Mucosa of rectum (tissue), 2 donors: ENCODE measurements at regions not wholly inside any gene's neighbourhood (a gene's known extent, or its start where the extent isn't known, plus 50 kb on each side); places are given as distances from the start of the nearest gene placed in this dataset.

Experiments
- H3K27ac ChIP-seq, 2 donors: one replicate each; pipeline ENCODE4 v1.7.0; 2013; ENCODE audit warnings: inconsistent platforms in 2 of 2, low read depth in 2 of 2, low read length in 2 of 2
- H3K27me3 ChIP-seq, 2 donors: one replicate each; pipeline ENCODE4 v1.7.0; 2013; ENCODE audit warnings: low read length in 2 of 2; ENCODE audit not compliant: control insufficient read depth in 2 of 2, insufficient read depth in 2 of 2
- H3K36me3 ChIP-seq, 2 donors: one replicate each; pipeline ENCODE4 v1.7.0; 2013; ENCODE audit warnings: low read length in 2 of 2; ENCODE audit not compliant: control insufficient read depth in 2 of 2, insufficient read depth in 2 of 2
- H3K4me1 ChIP-seq, 2 donors: one replicate each; pipeline ENCODE4 v1.7.0; 2013; ENCODE audit warnings: low read length in 2 of 2, mild to moderate bottlenecking in 1 of 2; ENCODE audit not compliant: control insufficient read depth in 2 of 2, insufficient read depth in 2 of 2
- H3K4me3 ChIP-seq, 2 donors: one replicate each; pipeline ENCODE4 v1.7.0; 2013; ENCODE audit warnings: low read length in 2 of 2
- H3K9ac ChIP-seq, 2 donors: one replicate each; pipeline ENCODE4 v1.7.0; 2013; ENCODE audit warnings: low read length in 2 of 2, low read depth in 1 of 2, mild to moderate bottlenecking in 1 of 2
- H3K9me3 ChIP-seq, 2 donors: one replicate each; pipeline ENCODE4 v1.7.0; 2013; ENCODE audit warnings: low read length in 2 of 2; ENCODE audit not compliant: control insufficient read depth in 2 of 2
- donor health status: healthy.
- donor health status: Normal muscosa, but diverticular disease.

DNA sequence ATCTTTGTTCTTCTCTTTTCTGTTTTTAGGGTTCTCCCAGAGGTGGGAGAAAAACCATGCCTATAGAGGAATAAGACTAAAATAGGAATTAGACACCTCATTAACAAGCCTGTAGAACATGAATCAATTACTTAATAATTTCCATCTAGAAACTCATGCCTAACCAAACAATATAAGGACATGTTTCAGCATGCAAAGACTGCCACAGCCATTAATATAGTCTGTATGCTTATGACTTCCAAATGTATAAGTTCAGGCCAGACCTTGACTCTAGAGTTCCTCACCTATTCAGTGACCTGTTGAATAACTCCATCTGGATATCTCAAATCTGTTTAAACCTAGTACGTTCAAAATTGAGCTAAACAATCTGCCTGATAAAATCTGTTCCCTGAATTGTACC, 304.6 kb downstream of the BMP4 start:
- H3K9me3 ChIP-seq = no peaks in the 10 kb centered on the region
- H3K4me1 ChIP-seq = no peaks in the 10 kb centered on the region
- no peaks in the 10 kb centered on the region for H3K27me3 ChIP-seq
- H3K9ac ChIP-seq = no peak overlapping the region
- no peaks in the 10 kb centered on the region for H3K36me3 ChIP-seq
- no peak overlapping the region for H3K4me3 ChIP-seq
- H3K27ac ChIP-seq = no peak overlapping the region

DNA sequence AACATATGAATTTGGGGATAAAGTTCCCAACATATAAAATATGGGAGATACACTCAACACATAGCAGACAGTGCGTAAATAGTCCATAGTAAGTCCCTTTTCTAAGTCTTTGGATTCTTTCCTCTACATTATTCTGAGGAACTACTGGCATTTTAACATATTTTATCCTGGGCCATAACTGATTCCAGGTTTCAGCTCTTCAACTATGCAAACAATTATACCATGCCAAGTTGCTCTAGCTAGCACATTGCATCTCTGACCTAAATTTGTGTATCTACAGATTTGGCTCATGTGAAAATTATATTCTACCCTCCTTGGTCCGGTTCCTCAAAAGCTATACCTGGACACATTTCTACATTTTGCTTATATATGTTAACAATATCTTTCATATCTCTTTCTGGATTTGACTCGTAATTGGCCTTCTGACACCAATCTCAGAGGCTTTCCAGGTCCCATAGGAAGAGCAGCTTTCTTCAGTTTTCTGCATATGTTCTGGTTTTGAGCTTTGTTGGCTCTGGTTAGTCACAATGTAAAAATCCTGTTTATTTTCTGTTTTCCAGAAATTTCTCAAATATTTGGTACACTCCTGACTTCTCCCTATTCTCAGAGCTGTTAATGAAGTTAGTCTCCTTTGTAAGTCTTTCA, 305.4 kb downstream of the BMP4 start:
- Histone ChIP-seq H3K27me3 (no peaks in the 10 kb centered on the region), H3K4me1 (no peaks in the 10 kb centered on the region), H3K4me3 (no peak overlapping the region), H3K9ac (no peak overlapping the region), H3K27ac (no peak overlapping the region), H3K9me3 (no peaks in the 10 kb centered on the region), H3K36me3 (no peaks in the 10 kb centered on the region)

DNA sequence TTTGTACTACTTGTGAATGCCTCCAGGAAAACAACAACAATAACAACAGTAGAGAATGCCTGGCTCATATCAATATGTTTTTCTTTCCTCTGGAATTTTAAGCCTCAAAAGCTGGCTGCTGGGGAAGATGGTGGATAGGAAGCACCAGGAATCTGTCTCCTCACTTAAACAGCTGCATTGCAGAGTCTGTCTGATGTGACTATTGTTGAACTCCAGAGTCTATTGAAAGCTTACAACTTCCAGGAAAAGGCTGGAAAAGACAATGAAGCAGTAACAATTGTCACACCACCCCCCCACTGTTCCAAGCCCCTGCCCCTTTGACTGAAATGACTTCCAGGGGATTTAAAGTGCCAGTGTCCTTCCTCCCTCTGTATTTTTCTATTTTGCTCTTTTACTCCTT, 309.7 kb downstream of the BMP4 start:
- Histone ChIP-seq H3K9ac (no peak overlapping the region), H3K27ac (no peak overlapping the region), H3K4me1 (no peaks in the 10 kb centered on the region), H3K9me3 (no peaks in the 10 kb centered on the region), H3K27me3 (no peaks in the 10 kb centered on the region), H3K36me3 (no peaks in the 10 kb centered on the region), H3K4me3 (no peak overlapping the region)

DNA sequence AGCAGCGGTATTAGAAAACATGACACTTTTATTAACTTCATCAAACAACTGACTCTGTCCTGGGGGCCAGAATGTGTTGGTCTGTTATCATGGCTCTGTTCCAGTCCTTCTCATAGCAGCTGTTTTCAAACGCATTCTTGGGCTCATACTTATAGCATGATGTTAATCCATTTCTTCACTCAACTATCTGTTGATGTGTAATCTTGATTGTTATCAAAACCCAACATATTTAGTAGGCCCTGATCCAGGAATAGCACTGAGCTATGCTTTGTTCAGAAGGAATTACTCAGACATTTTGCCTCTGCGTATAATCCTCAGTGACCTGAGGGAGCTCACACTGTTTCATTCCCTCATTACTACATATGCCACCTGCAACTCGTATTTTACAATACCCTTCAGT, 315.9 kb downstream of the BMP4 start:
- no peak overlapping the region for H3K4me3 ChIP-seq
- no peaks in the 10 kb centered on the region for H3K27me3 ChIP-seq
- H3K4me1 ChIP-seq = no peaks in the 10 kb centered on the region
- H3K9ac ChIP-seq = no peak overlapping the region
- no peaks in the 10 kb centered on the region for H3K9me3 ChIP-seq
- no peaks in the 10 kb centered on the region for H3K36me3 ChIP-seq
- no peak overlapping the region for H3K27ac ChIP-seq

DNA sequence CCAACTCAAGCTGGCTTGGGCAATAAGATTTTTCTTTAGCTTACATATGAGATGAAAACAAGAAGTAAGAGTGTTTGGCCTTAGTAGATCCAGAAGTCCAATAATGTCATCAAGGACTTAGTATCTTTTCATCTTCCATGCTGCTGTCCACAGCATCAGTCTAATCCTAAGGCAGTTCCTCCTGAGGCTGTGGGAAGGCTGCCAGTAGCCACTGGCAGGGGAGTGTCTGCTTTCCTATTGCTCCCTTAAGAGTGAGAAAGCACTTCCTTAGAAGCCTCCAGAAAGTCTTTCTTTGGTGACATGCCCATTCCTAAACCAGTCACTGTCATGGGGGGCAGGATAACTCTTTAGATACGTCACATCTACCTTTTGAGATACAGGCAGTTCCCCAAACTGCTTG, 317.7 kb downstream of the BMP4 start:
- no peak overlapping the region for H3K4me3 ChIP-seq
- H3K4me1 ChIP-seq = no peaks in the 10 kb centered on the region
- no peaks in the 10 kb centered on the region for H3K36me3 ChIP-seq
- no peaks in the 10 kb centered on the region for H3K9me3 ChIP-seq
- no peak overlapping the region for H3K27ac ChIP-seq
- no peaks in the 10 kb centered on the region for H3K27me3 ChIP-seq
- no peak overlapping the region for H3K9ac ChIP-seq

DNA sequence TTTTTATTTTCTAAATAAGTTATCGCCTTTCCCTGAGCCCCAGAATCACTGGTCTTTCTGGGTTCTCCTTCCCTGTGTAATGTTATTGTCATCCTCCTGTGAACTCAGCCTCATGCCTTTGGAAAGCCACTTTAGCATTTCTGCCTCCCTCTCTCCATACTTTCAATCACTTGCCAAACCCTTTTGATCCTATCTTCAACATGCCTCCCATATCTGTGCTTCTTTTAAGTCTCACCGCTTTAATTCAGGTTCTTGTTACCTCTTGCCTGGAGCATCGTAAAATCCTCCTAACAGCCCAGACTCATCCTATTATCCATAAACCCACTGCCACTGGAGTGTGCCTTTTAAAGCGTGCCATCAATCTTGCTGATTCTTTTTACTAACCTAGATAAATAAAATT, 321.8 kb downstream of the BMP4 start:
- Histone ChIP-seq H3K9ac (no peak overlapping the region), H3K36me3 (no peaks in the 10 kb centered on the region), H3K27me3 (no peaks in the 10 kb centered on the region), H3K27ac (no peak overlapping the region), H3K4me1 (no peaks in the 10 kb centered on the region), H3K9me3 (no peaks in the 10 kb centered on the region), H3K4me3 (no peak overlapping the region)

DNA sequence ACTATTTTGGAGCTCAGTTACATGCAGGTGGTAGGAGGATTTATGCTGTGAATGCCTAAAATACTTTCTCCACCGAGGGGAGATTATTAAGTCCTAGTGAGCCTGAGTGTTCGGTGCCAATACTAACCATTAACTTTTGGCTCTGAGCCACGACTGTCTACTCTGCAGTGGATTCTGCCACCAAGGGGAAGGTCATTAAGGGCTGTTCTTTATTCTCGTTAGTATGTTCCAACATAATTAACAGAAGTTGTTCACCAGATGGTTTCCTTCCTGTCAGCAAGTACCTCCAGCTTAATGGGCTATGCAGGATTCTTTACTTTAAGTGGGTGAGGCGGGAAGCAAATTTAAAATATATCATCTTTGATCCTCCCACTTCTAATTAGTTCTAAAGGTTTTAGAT, 326.3 kb downstream of the BMP4 start:
- no peak overlapping the region for H3K9ac ChIP-seq
- no peaks in the 10 kb centered on the region for H3K27me3 ChIP-seq
- H3K4me1 ChIP-seq = no peaks in the 10 kb centered on the region
- H3K9me3 ChIP-seq = no peaks in the 10 kb centered on the region
- no peak overlapping the region for H3K27ac ChIP-seq
- H3K36me3 ChIP-seq = no peaks in the 10 kb centered on the region
- no peak overlapping the region for H3K4me3 ChIP-seq

DNA sequence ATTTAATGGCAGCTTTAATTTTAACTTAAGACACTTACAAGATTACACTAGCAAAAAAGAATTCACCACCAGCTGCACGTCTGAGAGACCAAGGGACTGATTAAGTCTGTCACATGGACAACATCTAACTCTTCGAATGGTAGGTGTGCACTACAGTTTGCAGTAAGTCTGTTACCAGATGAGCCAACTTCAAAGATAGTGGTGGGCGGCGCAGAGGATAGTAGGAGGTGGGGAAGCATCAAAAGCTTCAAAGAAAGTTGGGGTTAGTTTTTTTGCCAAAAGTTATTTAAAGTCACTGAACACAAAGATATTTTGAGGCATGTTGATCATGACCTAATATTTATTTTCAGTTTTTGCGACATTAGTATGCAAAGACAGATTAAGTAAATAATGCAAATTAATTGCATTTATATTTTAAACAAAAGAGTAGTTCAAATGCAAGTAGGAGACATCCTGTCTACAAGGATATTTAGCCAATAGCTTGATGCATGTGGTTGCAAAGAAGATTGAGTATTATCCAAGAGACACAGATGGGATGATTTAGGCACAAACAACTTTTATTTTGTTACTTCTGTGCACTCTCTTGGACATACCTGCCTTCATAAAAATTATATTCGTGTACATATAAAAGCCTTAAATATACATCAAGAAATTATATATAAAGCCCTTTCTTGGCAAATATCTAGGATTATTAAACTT, 327.7 kb downstream of the BMP4 start:
- H3K36me3 ChIP-seq = no peaks in the 10 kb centered on the region
- no peaks in the 10 kb centered on the region for H3K9me3 ChIP-seq
- no peak overlapping the region for H3K9ac ChIP-seq
- no peak overlapping the region for H3K4me3 ChIP-seq
- no peaks in the 10 kb centered on the region for H3K4me1 ChIP-seq
- no peak overlapping the region for H3K27ac ChIP-seq
- H3K27me3 ChIP-seq = no peaks in the 10 kb centered on the region

DNA sequence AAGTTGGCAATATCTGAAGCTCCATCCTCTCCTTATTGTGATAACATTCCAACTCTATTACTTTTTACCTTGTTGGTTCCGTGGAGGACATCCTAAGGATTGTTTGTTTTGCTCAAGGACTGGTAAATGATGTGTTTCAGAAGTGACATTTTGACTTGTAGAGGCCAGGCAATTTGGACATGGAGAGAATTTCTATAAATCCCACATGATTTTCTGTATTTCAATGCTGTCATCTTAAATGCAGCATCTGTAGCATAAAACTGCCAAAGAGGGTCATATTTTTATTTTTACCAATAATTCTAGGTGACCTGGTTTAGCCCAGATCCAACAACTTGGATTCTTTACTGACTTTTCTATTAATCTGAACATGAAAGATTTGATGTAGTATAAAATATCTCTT, 328.4 kb downstream of the BMP4 start:
- H3K27ac ChIP-seq = no peak overlapping the region

DNA sequence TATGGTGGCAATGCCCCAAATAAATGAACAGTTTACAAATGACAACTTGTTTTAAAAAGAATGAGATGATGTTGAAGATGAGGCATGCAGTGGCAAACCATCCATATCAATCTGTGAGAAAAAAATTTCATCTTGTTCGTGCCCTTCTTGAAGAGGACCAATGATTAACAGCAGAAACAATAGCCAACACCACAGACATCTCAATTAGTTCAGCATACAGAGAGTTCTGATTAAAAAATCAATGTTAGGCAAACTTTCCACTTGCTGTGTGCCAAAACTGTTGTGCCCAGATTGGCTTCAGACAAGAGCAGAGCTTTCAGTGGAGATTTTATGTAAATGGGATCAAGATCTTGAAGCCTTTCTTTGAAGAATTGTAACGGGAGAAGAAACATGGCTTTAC, 329.9 kb downstream of the BMP4 start:
- Histone ChIP-seq H3K4me3 (no peak overlapping the region), H3K4me1 (no peaks in the 10 kb centered on the region), H3K9me3 (no peaks in the 10 kb centered on the region), H3K36me3 (no peaks in the 10 kb centered on the region), H3K9ac (no peak overlapping the region), H3K27me3 (no peaks in the 10 kb centered on the region), H3K27ac (no peak overlapping the region)

More for the DNA sequence above, 328.4 kb downstream of the BMP4 start:
- H3K9ac ChIP-seq = no peak overlapping the region
- H3K36me3 ChIP-seq = no peaks in the 10 kb centered on the region
- H3K4me3 ChIP-seq = no peak overlapping the region
- H3K27me3 ChIP-seq = no peaks in the 10 kb centered on the region
- H3K9me3 ChIP-seq = no peaks in the 10 kb centered on the region
- no peaks in the 10 kb centered on the region for H3K4me1 ChIP-seq
